AG04450 (cell line): ENCODE measurements at regions not wholly inside any gene's neighbourhood (a gene's known extent, or its start where the extent isn't known, plus 50 kb on each side); places are given as distances from the start of the nearest gene placed in this dataset.

Experiments used
- CTCF ChIA-PET: fragments of 300-600, 350-600 bp; formaldehyde crosslinking; extraction: SDS; loops from one replicate; lab custom pipeline; 2022; ENCODE audit warnings: antibody characterized with exemption, inconsistent platforms; lab: Charles Lee
- POLR2A ChIA-PET: fragments of 350-600 bp; formaldehyde crosslinking; extraction: SDS; loops from one replicate; lab custom pipeline; 2021; ENCODE audit warnings: antibody characterized with exemption, inconsistent platforms; lab: Yijun Ruan, JAX
- DNase-seq: peaks from one replicate; pipeline ENCODE4 v3.0.0-alpha.2; 2011; ENCODE audit warnings: low read depth, low spot score
- H3K27ac ChIP-seq: one replicate; pipeline ENCODE4 v1.5.1; 2012; ENCODE audit warnings: low read depth, low read length, control low read depth
- H3K27me3 ChIP-seq: one replicate; pipeline ENCODE4 v1.6.0; 2012; ENCODE audit warnings: low read length; ENCODE audit not compliant: control insufficient read depth, insufficient read depth
- H3K4me3 ChIP-seq: 2 replicates; pipeline ENCODE4 v1.5.1; 2011; ENCODE audit warnings: mild to moderate bottlenecking, low read depth, low read length, control low read depth
- H3K9me3 ChIP-seq: 2 replicates; pipeline ENCODE4 v1.5.1; 2012; ENCODE audit warnings: low read length; ENCODE audit not compliant: control insufficient read depth, insufficient read depth
- CTCF ChIP-seq: IDR thresholded peaks from 2 replicates; pipeline ENCODE4 v1.5.1; 2011; ENCODE audit warnings: low read depth, low read length, control low read depth, inconsistent platforms

DNA sequence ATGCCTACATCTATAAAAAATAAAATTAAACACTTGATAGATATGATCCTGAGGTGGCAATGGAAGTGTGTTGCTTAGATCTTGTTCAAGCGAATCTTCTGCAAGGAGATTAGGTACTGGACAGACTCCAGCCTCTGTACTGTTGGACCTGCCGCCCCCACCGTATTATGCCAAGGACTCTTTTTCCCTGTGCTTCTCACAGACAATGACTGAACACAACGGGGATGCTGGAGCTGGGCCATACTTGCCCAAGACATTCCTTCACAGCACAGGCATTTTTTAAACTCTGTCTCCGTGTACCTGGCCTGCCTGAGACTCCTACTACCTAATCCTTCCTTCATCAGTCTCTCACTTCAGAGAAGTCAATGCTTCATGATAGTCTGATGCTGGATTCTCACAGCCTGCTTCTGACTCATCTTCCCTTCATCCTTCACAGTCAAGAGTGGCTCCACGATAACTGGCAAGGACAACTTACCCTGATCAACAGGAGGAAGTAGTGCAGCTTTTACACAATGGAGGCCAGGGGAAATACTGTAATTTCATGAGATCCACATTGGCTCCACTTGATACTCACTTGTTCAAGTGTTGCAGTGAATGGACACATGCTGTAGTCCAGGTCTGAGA lies 754.6 kb upstream of the AGA start:
- TF ChIP-seq CTCF = no peak
- no peaks in the 10 kb centered on the region for H3K27me3 ChIP-seq
- no peak for DNase-seq

GRCh38 chr4:178198691-178199090 lies 756.5 kb upstream of the AGA start:
- POLR2A ChIA-PET = no interaction called here
- no peaks in the 10 kb centered on the region for H3K9me3 ChIP-seq
- CTCF ChIA-PET = no interaction called here
- no peak for TF ChIP-seq CTCF
- H3K4me3 ChIP-seq = no peak overlapping the region
- DNase-seq = no peak
- H3K27ac ChIP-seq = no peak overlapping the region
- no peaks in the 10 kb centered on the region for H3K27me3 ChIP-seq

More for the DNA sequence above, 754.6 kb upstream of the AGA start:
- Histone ChIP-seq H3K4me3 (no peak overlapping the region), H3K27ac (no peak overlapping the region), H3K9me3 (no peaks in the 10 kb centered on the region)
- ChIA-PET CTCF (no interaction called here), POLR2A (no interaction called here)

GRCh38 chr4:178202422-178202821 lies 760.2 kb upstream of the AGA start:
- Histone ChIP-seq H3K27ac (no peak overlapping the region), H3K9me3 (no peaks in the 10 kb centered on the region), H3K4me3 (no peak overlapping the region), H3K27me3 (no peaks in the 10 kb centered on the region)
- no peak for TF ChIP-seq CTCF
- POLR2A ChIA-PET = no interaction called here
- CTCF ChIA-PET = no interaction called here
- no peak for DNase-seq

DNA sequence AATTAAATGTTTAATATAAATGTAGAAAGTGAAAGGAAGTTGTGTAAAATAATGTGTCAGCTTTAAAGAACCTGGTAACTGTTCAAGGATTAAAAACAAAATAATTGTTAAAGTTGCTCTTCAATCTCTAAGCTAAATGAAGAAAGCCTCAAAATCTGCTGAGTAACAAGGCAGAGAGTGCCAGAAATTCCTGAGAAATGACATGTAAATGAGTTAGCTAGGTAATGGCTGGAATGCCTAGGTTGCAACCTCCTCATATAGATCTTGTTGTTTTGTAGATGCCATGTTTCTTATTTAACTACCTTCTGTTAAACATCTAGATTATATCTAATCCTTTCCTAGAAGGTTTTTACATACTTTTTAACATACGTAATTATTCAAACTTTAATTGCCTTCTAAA lies 763.6 kb upstream of the AGA start:
- no peak overlapping the region for H3K27ac ChIP-seq
- DNase-seq = no peak
- no peaks in the 10 kb centered on the region for H3K9me3 ChIP-seq
- H3K27me3 ChIP-seq = no peaks in the 10 kb centered on the region
- CTCF ChIA-PET = no interaction called here
- TF ChIP-seq CTCF = no peak
- POLR2A ChIA-PET = no interaction called here
- H3K4me3 ChIP-seq = no peak overlapping the region

- no peak overlapping the region for H3K4me3 ChIP-seq
- H3K9me3 ChIP-seq = no peaks in the 10 kb centered on the region
- H3K27ac ChIP-seq = no peak overlapping the region
- DNase-seq = no peak
- H3K27me3 ChIP-seq = no peaks in the 10 kb centered on the region
- TF ChIP-seq CTCF = no peak
- POLR2A ChIA-PET = no interaction called here
- CTCF ChIA-PET = no interaction called here
Measured at GRCh38 chr4:178215309-178215708, 773.1 kb upstream of the AGA start.
